Esophagus muscularis mucosa (tissue), 4 donors: ENCODE measurements at regions not wholly inside any gene's neighbourhood (a gene's known extent, or its start where the extent isn't known, plus 50 kb on each side); places are given as distances from the start of the nearest gene placed in this dataset.

ENCODE experiments used
- EP300 ChIP-seq: sonication (generic); formaldehyde crosslinking; IDR thresholded peaks from one replicate; pipeline ENCODE4 v1.6.1; 2017; ENCODE audit warnings: antibody characterized with exemption
- POLR2A ChIP-seq: fragments of 450-650 bp; IDR thresholded peaks from one replicate; pipeline ENCODE4 v1.6.1; 2017; ENCODE audit warnings: antibody characterized with exemption, moderate library complexity, mild to moderate bottlenecking, low read depth
- TF ChIP-seq, protein P1 (sequence below), 3 experiments: fragments of 200-600 bp in 2 of 3; fragments of 450-650 bp in 1 of 3; sonication (generic) in 2 of 3; IDR thresholded peaks; one replicate each; pipeline ENCODE4 v1.5.1; 2017 to 2019; ENCODE audit warnings: antibody characterized with exemption in 3 of 3, mild to moderate bottlenecking in 2 of 3, moderate library complexity in 1 of 3

DNA sequence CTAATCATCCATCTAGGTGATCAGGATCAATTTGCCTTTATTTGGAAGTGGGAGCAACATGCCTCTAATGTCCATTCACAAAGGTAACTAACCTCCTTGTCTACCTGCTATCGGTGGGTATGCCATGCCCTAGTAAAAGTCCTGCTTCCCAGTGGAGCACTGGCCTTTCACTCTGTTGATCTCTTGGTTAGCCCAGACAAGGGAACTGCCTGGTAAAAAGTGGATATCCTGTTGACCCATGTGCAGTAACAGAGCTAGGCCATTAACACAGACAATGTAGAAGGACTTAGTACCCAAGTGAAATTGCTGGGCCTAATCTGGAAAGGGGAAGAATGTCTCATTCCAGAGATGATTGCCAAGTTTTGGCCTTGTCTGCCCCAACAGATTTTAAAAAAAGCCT lies 171.5 kb upstream of the CSNK1A1L start:
- TF ChIP-seq, protein P1, sequence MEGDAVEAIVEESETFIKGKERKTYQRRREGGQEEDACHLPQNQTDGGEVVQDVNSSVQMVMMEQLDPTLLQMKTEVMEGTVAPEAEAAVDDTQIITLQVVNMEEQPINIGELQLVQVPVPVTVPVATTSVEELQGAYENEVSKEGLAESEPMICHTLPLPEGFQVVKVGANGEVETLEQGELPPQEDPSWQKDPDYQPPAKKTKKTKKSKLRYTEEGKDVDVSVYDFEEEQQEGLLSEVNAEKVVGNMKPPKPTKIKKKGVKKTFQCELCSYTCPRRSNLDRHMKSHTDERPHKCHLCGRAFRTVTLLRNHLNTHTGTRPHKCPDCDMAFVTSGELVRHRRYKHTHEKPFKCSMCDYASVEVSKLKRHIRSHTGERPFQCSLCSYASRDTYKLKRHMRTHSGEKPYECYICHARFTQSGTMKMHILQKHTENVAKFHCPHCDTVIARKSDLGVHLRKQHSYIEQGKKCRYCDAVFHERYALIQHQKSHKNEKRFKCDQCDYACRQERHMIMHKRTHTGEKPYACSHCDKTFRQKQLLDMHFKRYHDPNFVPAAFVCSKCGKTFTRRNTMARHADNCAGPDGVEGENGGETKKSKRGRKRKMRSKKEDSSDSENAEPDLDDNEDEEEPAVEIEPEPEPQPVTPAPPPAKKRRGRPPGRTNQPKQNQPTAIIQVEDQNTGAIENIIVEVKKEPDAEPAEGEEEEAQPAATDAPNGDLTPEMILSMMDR (IDR thresholded peaks at IDR 0.05) = no peak
- TF ChIP-seq EP300 (no peak), POLR2A (no peak)
